Heart left ventricle (tissue), 13 donors: ENCODE measurements at regions not wholly inside any gene's neighbourhood (a gene's known extent, or its start where the extent isn't known, plus 50 kb on each side); places are given as distances from the start of the nearest gene placed in this dataset.

Source experiments
- POLR2A ChIP-seq, 2 donors: fragments of 450-650 bp; IDR thresholded peaks; one replicate each; pipeline ENCODE4 v1.6.1; 2017; ENCODE audit warnings: antibody characterized with exemption in 2 of 2, mild to moderate bottlenecking in 2 of 2, moderate library complexity in 2 of 2
- TF ChIP-seq, protein P1 (sequence below), 12 donors: fragments of 200-600 bp; sonication (generic) in 4 of 12; IDR thresholded peaks; one replicate each; pipeline versions ENCODE4 v1.5.0 to v1.8.0; 2018 to 2022; ENCODE audit warnings: antibody characterized with exemption in 12 of 12, mild to moderate bottlenecking in 5 of 12
- donor health status: ischemic (EF 13 %, LVEDD 7.1; RV severe dilation, severe dysfunction).
- donor health status: DM: no; HTN: yes; CAD: no.
- donor health status: DM: no; HTN: no; CAD: no.
- donor health status: ischemic (EF 25% LVEDD 6.9; RV normal size, moderate dysfunction).
- donor health status: ischemic (EF 25% LVEDD 5.7; RV mildly dilated, moderate dysfunction).
- donor health status: ischemic (EF 35%, LVEDD 5.7; RV mildly dilated, moderate dysfunction).
- donor health status: nonischemic (EF 11% LVEDD 7.7; RV severe dilation, severe dysfunction).
- donor health status: DM: yes; HTN: yes; CAD: no.
- donor health status: PGD.
- donor health status: ischemic (EF 29% LVEDD 5.4; RV normal size, mild dysfunction).
- donor health status: nonischemic (EF 23%, LVEDD 6.1; RV moderate dilation, normal function).

- TF ChIP-seq, protein P1, sequence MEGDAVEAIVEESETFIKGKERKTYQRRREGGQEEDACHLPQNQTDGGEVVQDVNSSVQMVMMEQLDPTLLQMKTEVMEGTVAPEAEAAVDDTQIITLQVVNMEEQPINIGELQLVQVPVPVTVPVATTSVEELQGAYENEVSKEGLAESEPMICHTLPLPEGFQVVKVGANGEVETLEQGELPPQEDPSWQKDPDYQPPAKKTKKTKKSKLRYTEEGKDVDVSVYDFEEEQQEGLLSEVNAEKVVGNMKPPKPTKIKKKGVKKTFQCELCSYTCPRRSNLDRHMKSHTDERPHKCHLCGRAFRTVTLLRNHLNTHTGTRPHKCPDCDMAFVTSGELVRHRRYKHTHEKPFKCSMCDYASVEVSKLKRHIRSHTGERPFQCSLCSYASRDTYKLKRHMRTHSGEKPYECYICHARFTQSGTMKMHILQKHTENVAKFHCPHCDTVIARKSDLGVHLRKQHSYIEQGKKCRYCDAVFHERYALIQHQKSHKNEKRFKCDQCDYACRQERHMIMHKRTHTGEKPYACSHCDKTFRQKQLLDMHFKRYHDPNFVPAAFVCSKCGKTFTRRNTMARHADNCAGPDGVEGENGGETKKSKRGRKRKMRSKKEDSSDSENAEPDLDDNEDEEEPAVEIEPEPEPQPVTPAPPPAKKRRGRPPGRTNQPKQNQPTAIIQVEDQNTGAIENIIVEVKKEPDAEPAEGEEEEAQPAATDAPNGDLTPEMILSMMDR (IDR thresholded peaks at IDR 0.05), result no peak
- no peak for TF ChIP-seq POLR2A (IDR thresholded peaks at IDR 0.05)
Measured at GRCh38 chr12:61514016-61514415, 746.2 kb upstream of the USP15 start.
